A673 (cell line): ENCODE measurements at regions not wholly inside any gene's neighbourhood (a gene's known extent, or its start where the extent isn't known, plus 50 kb on each side); places are given as distances from the start of the nearest gene placed in this dataset.

Source experiments
- CTCF ChIP-seq: fragments of 300-800, 200-600 bp; sonication (generic); conservative IDR thresholded peaks from 2 replicates; pipeline ENCODE4 v1.5.1; 2017; ENCODE audit warnings: low read depth, mild to moderate bottlenecking, antibody characterized with exemption, low read length, moderate library complexity, mixed read lengths
- EZH2 ChIP-seq: fragments of 200-600 bp; sonication (generic); IDR thresholded peaks from 2 replicates; pipeline ENCODE4 v1.6.1; 2017; ENCODE audit warnings: borderline replicate concordance, low read depth, mild to moderate bottlenecking, mixed read lengths, antibody characterized with exemption, low read length; ENCODE audit not compliant: poor library complexity, severe bottlenecking

GRCh38 chr1:108072776-108073175, 107.8 kb upstream of the VAV3 start:
- no peak for TF ChIP-seq CTCF
- no peak for TF ChIP-seq EZH2
